H1 (cell line): ENCODE measurements at regions not wholly inside any gene's neighbourhood (a gene's known extent, or its start where the extent isn't known, plus 50 kb on each side); places are given as distances from the start of the nearest gene placed in this dataset.

Source experiments
- CTCF ChIA-PET: fragments of 300-600 bp; sonication (Branson Sonifier 250); formaldehyde crosslinking; loops from one replicate; lab custom pipeline; 2021; ENCODE audit not compliant: partially characterized antibody; lab: Charles Lee
- POLR2A ChIA-PET: fragments of 300-600 bp; sonication (Branson Sonifier 250); formaldehyde crosslinking; loops from one replicate; lab custom pipeline; 2021; ENCODE audit warnings: inconsistent platforms; ENCODE audit not compliant: partially characterized antibody; lab: Charles Lee
- DNase-seq, 2 experiments: peaks; one replicate each; pipeline versions ENCODE4 v3.0.0 to v3.0.0-alpha.2; 2010 to 2022; ENCODE audit warnings: low spot score in 2 of 2, low read depth in 1 of 2, mixed read lengths in 1 of 2
- FAIRE-seq: peaks from 2 replicates; lab custom pipeline; 2011; peaks lifted over from hg19 to GRCh38; lab: Jason Lieb, UNC
- H2AFZ ChIP-seq: 2 replicates; pipeline ENCODE4 v1.8.1; 2012; ENCODE audit warnings: low read length, inconsistent platforms
- H2AK5ac ChIP-seq: 2 replicates; pipeline ENCODE4 v1.6.1; 2013; ENCODE audit warnings: low read depth, low read length
- H2BK120ac ChIP-seq: replicated peaks from 2 replicates; pipeline ENCODE3; 2013; ENCODE audit warnings: low read depth, low read length, inconsistent platforms
- H2BK12ac ChIP-seq: 2 replicates; pipeline ENCODE4 v1.6.1; 2013; ENCODE audit warnings: low read depth, low read length
- H2BK15ac ChIP-seq: 2 replicates; pipeline ENCODE4 v1.6.1; 2013; ENCODE audit warnings: low read length
- H2BK20ac ChIP-seq: 2 replicates; pipeline ENCODE4 v1.6.1; 2013; ENCODE audit warnings: low read length
- H2BK5ac ChIP-seq: 2 replicates; pipeline ENCODE4 v1.6.1; 2013; ENCODE audit warnings: low read depth, low read length
- H3K14ac ChIP-seq: 2 replicates; pipeline ENCODE4 v1.6.1; 2013; ENCODE audit warnings: inconsistent platforms; ENCODE audit not compliant: insufficient read length
- H3K18ac ChIP-seq: 2 replicates; pipeline ENCODE4 v1.6.1; 2013; ENCODE audit warnings: low read length; ENCODE audit errors: extremely low read depth
- H3K23ac ChIP-seq: 2 replicates; pipeline ENCODE4 v1.6.1; 2013; ENCODE audit warnings: inconsistent platforms; ENCODE audit not compliant: insufficient read length
- H3K23me2 ChIP-seq: 2 replicates; pipeline ENCODE4 v1.6.1; 2013; ENCODE audit warnings: low read depth, low read length
- H3K27ac ChIP-seq: 2 replicates; pipeline ENCODE4 v1.6.1; 2011; ENCODE audit warnings: low read depth, low read length, inconsistent platforms
- H3K27me3 ChIP-seq, 4 experiments: replicated peaks in 1 of 4; 1 replicate in 1 of 4; 2 replicates in 3 of 4; pipeline versions ENCODE4 v1.6.1 to v1.8.1; 2011 to 2013; ENCODE audit warnings: low read length in 3 of 4, mild to moderate bottlenecking in 3 of 4, inconsistent platforms in 2 of 4, mixed read lengths in 2 of 4, moderate library complexity in 1 of 4; ENCODE audit not compliant: control insufficient read depth in 3 of 4, insufficient read depth in 3 of 4; ENCODE audit errors: extremely low read depth in 1 of 4
- H3K36me3 ChIP-seq, 4 experiments: 2 replicates each; pipeline versions ENCODE4 v1.6.1 to v1.8.1; 2011 to 2013; ENCODE audit warnings: mild to moderate bottlenecking in 4 of 4, low read length in 3 of 4, moderate library complexity in 2 of 4, control low read depth in 1 of 4, inconsistent platforms in 1 of 4; ENCODE audit not compliant: insufficient read depth in 4 of 4, control insufficient read depth in 2 of 4
- H3K4ac ChIP-seq: replicated peaks from 2 replicates; pipeline ENCODE3; 2013; ENCODE audit warnings: low read length, low read depth, mixed read lengths, inconsistent platforms; ENCODE audit not compliant: insufficient read length
- H3K4me1 ChIP-seq, 4 experiments: replicated peaks in 1 of 4; 1 replicate in 1 of 4; 2 replicates in 3 of 4; pipeline versions ENCODE4 v1.6.1 to v1.8.1; 2011 to 2013; ENCODE audit warnings: low read length in 3 of 4, inconsistent platforms in 2 of 4, mixed read lengths in 1 of 4; ENCODE audit not compliant: insufficient read depth in 4 of 4, control insufficient read depth in 3 of 4
- H3K4me2 ChIP-seq, 2 experiments: 2 replicates each; pipeline versions ENCODE4 v1.6.1 to v1.8.1; 2011 to 2013; ENCODE audit warnings: low read depth in 2 of 2, low read length in 2 of 2, control low read depth in 1 of 2, inconsistent platforms in 1 of 2, mild to moderate bottlenecking in 1 of 2; ENCODE audit not compliant: insufficient read depth in 1 of 2
- H3K4me3 ChIP-seq, 4 experiments: fragments of 200-600, 300-600 bp in 1 of 4; sonication (generic), shearing (Covaris generic), sonication (Bioruptor Twin) in 1 of 4; 2 replicates each; pipeline versions ENCODE4 v1.5.1 to v1.8.1; 2011 to 2016; ENCODE audit warnings: low read length in 4 of 4, low read depth in 3 of 4, control low read depth in 2 of 4, inconsistent platforms in 2 of 4, mild to moderate bottlenecking in 2 of 4, mixed read lengths in 1 of 4, moderate library complexity in 1 of 4; ENCODE audit not compliant: insufficient read depth in 2 of 4; ENCODE audit errors: extremely low read depth in 1 of 4
- H3K56ac ChIP-seq: replicated peaks from 2 replicates; pipeline ENCODE3; 2013; ENCODE audit warnings: low read depth, mild to moderate bottlenecking, mixed read lengths, low read length, inconsistent platforms; ENCODE audit not compliant: insufficient read length
- H3K79me1 ChIP-seq: 2 replicates; pipeline ENCODE4 v1.6.1; 2013; ENCODE audit warnings: low read depth, low read length, control low read depth
- H3K79me2 ChIP-seq, 2 experiments: 2 replicates each; pipeline versions ENCODE4 v1.6.1 to v1.8.1; 2012 to 2013; ENCODE audit warnings: low read length in 2 of 2, mild to moderate bottlenecking in 2 of 2, inconsistent platforms in 1 of 2; ENCODE audit not compliant: insufficient read depth in 2 of 2, control insufficient read depth in 1 of 2
- H3K9ac ChIP-seq, 4 experiments: replicated peaks in 1 of 4; 1 replicate in 1 of 4; 2 replicates in 3 of 4; pipeline versions ENCODE4 v1.6.1 to v1.8.1; 2011 to 2013; ENCODE audit warnings: low read depth in 3 of 4, low read length in 3 of 4, control low read depth in 2 of 4, mild to moderate bottlenecking in 2 of 4, moderate library complexity in 2 of 4, inconsistent platforms in 1 of 4; ENCODE audit errors: extremely low read depth in 1 of 4
- H3K9me3 ChIP-seq, 2 experiments: 2 replicates each; pipeline versions ENCODE4 v1.6.1 to v1.8.1; 2012 to 2013; ENCODE audit warnings: mild to moderate bottlenecking in 2 of 2, moderate library complexity in 2 of 2, control low read depth in 1 of 2, inconsistent platforms in 1 of 2, low read depth in 1 of 2, low read length in 1 of 2, mixed read lengths in 1 of 2; ENCODE audit not compliant: insufficient read depth in 2 of 2
- H4K20me1 ChIP-seq, 2 experiments: replicated peaks in 1 of 2; 2 replicates each; pipeline versions ENCODE3 to v1.8.1; 2011 to 2013; ENCODE audit warnings: inconsistent platforms in 2 of 2, low read length in 2 of 2, mild to moderate bottlenecking in 1 of 2; ENCODE audit not compliant: insufficient read depth in 2 of 2, control insufficient read depth in 1 of 2
- H4K5ac ChIP-seq: 2 replicates; pipeline ENCODE4 v1.6.1; 2013; ENCODE audit warnings: low read length, low read depth, mixed read lengths, inconsistent platforms; ENCODE audit not compliant: insufficient read length
- H4K8ac ChIP-seq: 2 replicates; pipeline ENCODE4 v1.8.0; 2013; ENCODE audit warnings: mild to moderate bottlenecking, moderate library complexity, low read length, inconsistent platforms; ENCODE audit not compliant: insufficient read depth; ENCODE audit errors: extremely low read depth
- H4K91ac ChIP-seq: replicated peaks from 2 replicates; pipeline ENCODE3; 2013; ENCODE audit warnings: low read length, mixed read lengths, inconsistent platforms; ENCODE audit not compliant: insufficient read length
- JUN ChIP-seq: IDR thresholded peaks from 2 replicates; pipeline ENCODE4 v1.6.1; 2011; ENCODE audit warnings: low read depth, mild to moderate bottlenecking, improper control_type of control experiment, low read length
- YY1 ChIP-seq: IDR thresholded peaks from 2 replicates; pipeline ENCODE4 v1.6.1; 2011; ENCODE audit warnings: low read depth, mild to moderate bottlenecking, low read length
- ZNF274 ChIP-seq: IDR thresholded peaks from 2 replicates; pipeline ENCODE4 v1.7.0; 2012; ENCODE audit warnings: low read length, borderline replicate concordance; ENCODE audit errors: extremely low read depth
- whole genome bisulfite sequencing, 2 experiments: shearing (Covaris generic) in 1 of 2; methylation state at CpG; one replicate each; pipeline versions ENCODE4 v1.1.6 to v1.1.7; 2013 to 2015; ENCODE audit warnings: low lambda C conversion rate in 2 of 2, mixed read lengths in 2 of 2, inconsistent platforms in 1 of 2, low coverage in 1 of 2, missing lambda C conversion rate in 1 of 2; ENCODE audit not compliant: insufficient replicate concordance in 2 of 2, insufficient coverage in 1 of 2, insufficient read length in 1 of 2; ENCODE audit errors: extremely low coverage in 1 of 2, missing lambda C conversion rate in 1 of 2; 5-methylcytosine and 5-hydroxymethylcytosine counted together

DNA sequence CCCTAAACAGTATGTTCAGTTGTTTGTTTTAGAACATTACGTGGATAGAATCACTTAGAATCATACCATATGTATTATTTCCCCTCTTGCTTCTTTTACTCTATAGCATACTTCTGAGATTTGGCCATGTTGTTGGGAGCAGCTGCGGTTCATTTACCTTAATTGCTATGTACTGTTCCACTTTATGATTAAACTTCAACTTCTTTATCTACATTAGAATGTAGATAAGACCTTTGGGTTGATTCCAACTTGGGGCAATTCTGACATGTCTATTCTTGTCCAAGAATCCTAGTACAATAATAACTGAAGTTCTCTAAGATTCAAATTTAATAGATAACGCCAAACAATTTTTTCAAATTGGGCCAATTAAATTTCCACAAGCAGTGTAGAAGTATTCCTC is 80.7 kb downstream of the GRIN2B start:
- WGBS, 2 experiments, result 87% methylated on average over 3 of the region's 3 CpGs; no CpG with 5 or more reads in 1 of the 2 experiments
- Histone ChIP-seq H3K27ac (no peak overlapping the region), H3K4me2 (no peak overlapping the region), H3K23me2 (no peaks in the 10 kb centered on the region), H3K4me1 (no peaks in the 10 kb centered on the region), H3K18ac (no peak overlapping the region), H3K79me1 (no peaks in the 10 kb centered on the region), H2BK15ac (no peak overlapping the region), H2BK5ac (no peak overlapping the region), H3K36me3 (no peaks in the 10 kb centered on the region), H4K91ac (no peak overlapping the region), H3K56ac (no peak overlapping the region), H4K8ac (no peak overlapping the region), H2BK12ac (no peak overlapping the region), H2AK5ac (no peak overlapping the region), H4K20me1 (peaks cover 0 to 1% of the 10 kb centered on the region in 2 experiments), H3K4me3 (no peak overlapping the region), H3K9ac (no peak overlapping the region), H3K27me3 (no peaks in the 10 kb centered on the region), H2BK120ac (no peak overlapping the region), H3K14ac (no peak overlapping the region), H3K23ac (no peak overlapping the region), H2AFZ (no peak overlapping the region), H3K9me3 (no peaks in the 10 kb centered on the region), H4K5ac (no peak overlapping the region), H3K79me2 (no peaks in the 10 kb centered on the region), H2BK20ac (no peak overlapping the region), H3K4ac (no peak overlapping the region)
- ChIA-PET POLR2A (no interaction called here), CTCF (no interaction called here)
- DNase-seq (no peak), FAIRE-seq (no peak)
- TF ChIP-seq JUN (no peak), ZNF274 (no peak), YY1 (no peak)
